OCI-LY7 (cell line): ENCODE measurements at regions not wholly inside any gene's neighbourhood (a gene's known extent, or its start where the extent isn't known, plus 50 kb on each side); places are given as distances from the start of the nearest gene placed in this dataset.

Experiments
- BruUV-seq: library from RNA; stranded (reverse); fragments of 400-500 nt; replicated peaks from 2 replicates; lab custom pipeline; 2021; lab: Mats Ljungman, UMichigan
- CTCF ChIA-PET: fragments of 300-600 bp; sonication (Branson Sonifier 250); formaldehyde crosslinking; loops from one replicate; lab custom pipeline; 2022; ENCODE audit warnings: antibody characterized with exemption; ENCODE audit not compliant: unreplicated experiment; lab: Charles Lee
- POLR2A ChIA-PET: fragments of 300-600 bp; sonication (Branson Sonifier 250); formaldehyde crosslinking; loops from one replicate; lab custom pipeline; 2022; ENCODE audit warnings: antibody characterized with exemption; lab: Charles Lee
- DNase-seq: peaks from one replicate; pipeline ENCODE4 v3.0.0-alpha.2; 2015; ENCODE audit warnings: low spot score
- H2AFZ ChIP-seq: fragments of 200-600 bp; sonication (generic), shearing (Covaris generic); 2 replicates; pipeline ENCODE4 v1.6.1; 2014; ENCODE audit warnings: mild to moderate bottlenecking, antibody characterized with exemption, low read length, moderate library complexity
- H3K27ac ChIP-seq: fragments of 200-600 bp; sonication (generic); 2 replicates; pipeline ENCODE4 v1.5.1; 2014; ENCODE audit warnings: mixed run types, low read depth, mild to moderate bottlenecking, moderate library complexity, low read length, inconsistent platforms; ENCODE audit not compliant: poor library complexity, severe bottlenecking
- H3K36me3 ChIP-seq: fragments of 200-600 bp; sonication (generic); 2 replicates; pipeline ENCODE4 v1.6.1; 2014; ENCODE audit warnings: mild to moderate bottlenecking, antibody characterized with exemption, low read length, moderate library complexity, mixed read lengths; ENCODE audit not compliant: insufficient read depth
- H3K4me1 ChIP-seq: fragments of 200-600 bp; sonication (generic); 2 replicates; pipeline ENCODE4 v1.5.1; 2014; ENCODE audit warnings: mild to moderate bottlenecking, low read length; ENCODE audit not compliant: insufficient read depth, poor library complexity, severe bottlenecking
- H3K4me2 ChIP-seq: fragments of 200-600 bp; sonication (generic); 2 replicates; pipeline ENCODE4 v1.6.1; 2014; ENCODE audit warnings: mild to moderate bottlenecking, low read length
- H3K4me3 ChIP-seq: fragments of 200-600 bp; sonication (generic); 2 replicates; pipeline ENCODE4 v1.5.1; 2014; ENCODE audit warnings: mild to moderate bottlenecking, low read depth, low read length; ENCODE audit not compliant: poor library complexity, severe bottlenecking
- H3K79me2 ChIP-seq: fragments of 200-600 bp; sonication (generic); 2 replicates; pipeline ENCODE4 v1.6.1; 2016; ENCODE audit warnings: low read depth, mild to moderate bottlenecking, low read length, moderate library complexity, mixed read lengths; ENCODE audit not compliant: insufficient read depth
- H3K9me2 ChIP-seq: fragments of 200-600 bp; sonication (generic); 2 replicates; pipeline ENCODE4 v1.6.1; 2016; ENCODE audit warnings: mild to moderate bottlenecking, low read length, mixed read lengths; ENCODE audit not compliant: insufficient read depth
- H3K9me3 ChIP-seq: fragments of 200-600 bp; sonication (generic); 2 replicates; pipeline ENCODE4 v1.6.1; 2014; ENCODE audit warnings: mild to moderate bottlenecking, mixed run types, low read length, mixed read lengths
- H4K20me1 ChIP-seq: fragments of 200-600 bp; sonication (generic); 2 replicates; pipeline ENCODE4 v1.6.1; 2014; ENCODE audit warnings: mild to moderate bottlenecking, antibody characterized with exemption, low read length, moderate library complexity, mixed read lengths; ENCODE audit not compliant: insufficient read depth
- CTCF ChIP-seq: fragments of 200-600 bp; sonication (generic); conservative IDR thresholded peaks from 2 replicates; pipeline ENCODE4 v1.5.1; 2014; ENCODE audit warnings: mild to moderate bottlenecking, antibody characterized with exemption, low read length, moderate library complexity, mixed read lengths
- EZH2phosphoT487 ChIP-seq: fragments of 200-600 bp; sonication (generic); IDR thresholded peaks from 2 replicates; pipeline ENCODE4 v1.6.1; 2018; ENCODE audit warnings: low read depth, borderline replicate concordance, mild to moderate bottlenecking, mixed run types, antibody characterized with exemption, low read length, moderate library complexity, mixed read lengths
- intact Hi-C: fragments of 100-400 bp; cut with micrococcal nuclease; formaldehyde crosslinking; loops from one replicate; pipeline ENCODE4 v1.10.0; 2022; ENCODE audit not compliant: unreplicated experiment

GRCh38 chr3:147937891-147938290 lies 528.7 kb downstream of the ZIC1 start:
- POLR2A ChIA-PET: no interaction called here
- no TSS peak for BruUV-seq
- TF ChIP-seq EZH2phosphoT487: no peak
- no peak for TF ChIP-seq CTCF

GRCh38 chr3:147939425-147939824 lies 530.3 kb downstream of the ZIC1 start:
- POLR2A ChIA-PET: no interaction called here
- H3K4me1 ChIP-seq: no peaks in the 10 kb centered on the region
- TF ChIP-seq EZH2phosphoT487 (no peak), CTCF (no peak)
- no peaks in the 10 kb centered on the region for H4K20me1 ChIP-seq
- CTCF ChIA-PET: no interaction called here
- H3K27ac ChIP-seq: no peak overlapping the region
- intact Hi-C loops: no loop called here
- H2AFZ ChIP-seq: no peak overlapping the region
- no TSS peak for BruUV-seq
- DNase-seq: no peak
- no peaks in the 10 kb centered on the region for H3K79me2 ChIP-seq
- H3K9me3 ChIP-seq: no peaks in the 10 kb centered on the region
- H3K36me3 ChIP-seq: no peaks in the 10 kb centered on the region
- no peaks in the 10 kb centered on the region for H3K9me2 ChIP-seq
- no peak overlapping the region for H3K4me3 ChIP-seq
- no peak overlapping the region for H3K4me2 ChIP-seq

More at GRCh38 chr3:147937891-147938290, 528.7 kb downstream of the ZIC1 start:
- no peak overlapping the region for H3K4me3 ChIP-seq
- no peaks in the 10 kb centered on the region for H3K79me2 ChIP-seq
- no peaks in the 10 kb centered on the region for H4K20me1 ChIP-seq
- H3K4me2 ChIP-seq: no peak overlapping the region
- H3K27ac ChIP-seq: no peak overlapping the region
- DNase-seq: no peak
- no peaks in the 10 kb centered on the region for H3K4me1 ChIP-seq
- no peaks in the 10 kb centered on the region for H3K9me2 ChIP-seq
- CTCF ChIA-PET: no interaction called here
- intact Hi-C loops: no loop called here
- no peaks in the 10 kb centered on the region for H3K36me3 ChIP-seq
- no peak overlapping the region for H2AFZ ChIP-seq
- no peaks in the 10 kb centered on the region for H3K9me3 ChIP-seq

- H3K79me2 ChIP-seq: no peaks in the 10 kb centered on the region
- ChIA-PET CTCF (no interaction called here), POLR2A (no interaction called here)
- no peaks in the 10 kb centered on the region for H3K9me3 ChIP-seq
- no peak overlapping the region for H3K4me3 ChIP-seq
- H3K4me2 ChIP-seq: no peak overlapping the region
- H3K9me2 ChIP-seq: no peaks in the 10 kb centered on the region
- no peak for TF ChIP-seq EZH2phosphoT487
- TF ChIP-seq CTCF: no peak
- H4K20me1 ChIP-seq: no peaks in the 10 kb centered on the region
- intact Hi-C loops: no loop called here
- H3K36me3 ChIP-seq: no peaks in the 10 kb centered on the region
- H3K4me1 ChIP-seq: no peaks in the 10 kb centered on the region
- BruUV-seq: no TSS peak
- no peak overlapping the region for H2AFZ ChIP-seq
- DNase-seq: no peak
- no peak overlapping the region for H3K27ac ChIP-seq
Observed at GRCh38 chr3:147939839-147940238, 530.7 kb downstream of the ZIC1 start.
